HG02981 (cell line): ENCODE measurements at regions not wholly inside any gene's neighbourhood (a gene's known extent, or its start where the extent isn't known, plus 50 kb on each side); places are given as distances from the start of the nearest gene placed in this dataset.
"Not testable (repeated sequence)": the region's sequence is repeated elsewhere in the genome, so short reads cannot be mapped to it uniquely, and the experiment has no call there.

ENCODE experiments used
- ATAC-seq: cut with Tn5 transposase; IDR thresholded peaks from one replicate; pipeline ENCODE4 v1.9.1; 2021; ENCODE audit warnings: mild to moderate bottlenecking, moderate library complexity; ENCODE audit not compliant: unreplicated experiment

GRCh38 chr12:116687888-116688287 is 50.0 kb downstream of the SPRING1 start:
- peak; percentile 90 for ATAC-seq

GRCh38 chr12:116684891-116685290 is 53.0 kb downstream of the SPRING1 start:
- no peak for ATAC-seq

GRCh38 chr12:116677202-116677661 is 60.6 kb downstream of the SPRING1 start:
- ATAC-seq, result no peak

GRCh38 chr12:116675339-116676107 is 62.3 kb downstream of the SPRING1 start:
- ATAC-seq, result no peak

GRCh38 chr12:116674643-116675183 is 63.2 kb downstream of the SPRING1 start:
- ATAC-seq, result no peak

GRCh38 chr12:116673681-116674111 is 64.2 kb downstream of the SPRING1 start:
- ATAC-seq, result peak; percentile 12

- ATAC-seq, result peak; percentile 58
These were observed 64.9 kb downstream of the SPRING1 start for GRCh38 chr12:116672842-116673516.

- no peak for ATAC-seq
These were observed 65.9 kb downstream of the SPRING1 start for GRCh38 chr12:116672010-116672409.

GRCh38 chr12:116670859-116671258 is 67.0 kb downstream of the SPRING1 start:
- no peak for ATAC-seq

- no peak for ATAC-seq
These were observed 70.1 kb downstream of the SPRING1 start for GRCh38 chr12:116667752-116668151.

GRCh38 chr12:116666829-116667228 is 71.0 kb downstream of the SPRING1 start:
- ATAC-seq, result not testable (repeated sequence)

- ATAC-seq, result no peak
These were observed 71.6 kb downstream of the SPRING1 start for GRCh38 chr12:116666305-116666673.

GRCh38 chr12:116665666-116666304 is 72.1 kb downstream of the SPRING1 start:
- ATAC-seq, result no peak

GRCh38 chr12:116664085-116664484 is 73.8 kb downstream of the SPRING1 start:
- ATAC-seq, result no peak

GRCh38 chr12:116662612-116663144 is 75.2 kb downstream of the SPRING1 start:
- no peak for ATAC-seq

GRCh38 chr12:116661341-116661740 is 76.5 kb downstream of the SPRING1 start:
- ATAC-seq, result no peak

GRCh38 chr12:116660740-116661139 is 77.1 kb downstream of the SPRING1 start:
- not testable (repeated sequence) for ATAC-seq

GRCh38 chr12:116659771-116660481 is 77.9 kb downstream of the SPRING1 start:
- ATAC-seq, result no peak

GRCh38 chr12:116657921-116658495 is 79.9 kb downstream of the SPRING1 start:
- no peak for ATAC-seq

GRCh38 chr12:116656306-116656705 is 81.6 kb downstream of the SPRING1 start:
- ATAC-seq, result no peak
